WTC11 (cell line): ENCODE measurements at regions not wholly inside any gene's neighbourhood (a gene's known extent, or its start where the extent isn't known, plus 50 kb on each side); places are given as distances from the start of the nearest gene placed in this dataset.

Experiments used
- ATF2 ChIP-seq: sonication (generic); formaldehyde crosslinking; IDR thresholded peaks from 2 replicates; pipeline ENCODE4 v1.8.1; 2022; ENCODE audit warnings: low read depth, missing genetic modification reagents, borderline replicate concordance
- JAZF1 ChIP-seq: fragments of 250-450 bp; sonication (Bioruptor Pico); IDR thresholded peaks from 2 replicates; pipeline ENCODE4 v1.9.0; 2021; ENCODE audit warnings: moderate library complexity, mild to moderate bottlenecking, inconsistent platforms
- TEAD4 ChIP-seq: sonication (generic); formaldehyde crosslinking; IDR thresholded peaks from 2 replicates; pipeline ENCODE4 v1.8.0; 2022; ENCODE audit warnings: mild to moderate bottlenecking, missing genetic modification reagents
- ZNF512 ChIP-seq: sonication (generic); formaldehyde crosslinking; IDR thresholded peaks from 2 replicates; pipeline ENCODE4 v1.8.1; 2022; ENCODE audit warnings: missing genetic modification reagents, borderline replicate concordance
- TF ChIP-seq, protein P1 (sequence below): fragments of 200-600 bp; IDR thresholded peaks from 2 replicates; pipeline ENCODE4 v1.8.0; 2022; ENCODE audit warnings: antibody characterized with exemption
- TF ChIP-seq, protein P2 (sequence below): sonication (generic); formaldehyde crosslinking; IDR thresholded peaks from 2 replicates; pipeline ENCODE4 v1.8.0; 2022; ENCODE audit warnings: mild to moderate bottlenecking, missing genetic modification reagents

DNA sequence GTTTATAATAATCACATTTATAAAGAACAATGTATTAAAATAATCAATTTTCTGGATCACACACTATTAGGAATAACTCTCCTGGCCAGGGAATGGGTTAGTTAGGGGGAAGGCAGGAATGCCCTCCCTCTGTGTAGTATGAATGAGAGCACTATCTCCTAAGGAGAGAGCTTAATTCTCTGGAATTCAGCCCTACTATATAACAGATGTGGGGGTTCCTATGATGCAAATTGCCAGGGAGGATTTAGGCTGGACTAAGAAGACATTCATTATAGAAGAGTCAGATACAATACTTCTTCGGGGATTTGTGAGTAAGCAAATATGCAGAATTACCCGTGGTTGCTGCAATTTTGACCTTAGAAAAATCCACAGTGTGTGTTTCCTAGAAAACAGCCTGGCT is 250.1 kb upstream of the VRK2 start:
- TF ChIP-seq, protein P1, sequence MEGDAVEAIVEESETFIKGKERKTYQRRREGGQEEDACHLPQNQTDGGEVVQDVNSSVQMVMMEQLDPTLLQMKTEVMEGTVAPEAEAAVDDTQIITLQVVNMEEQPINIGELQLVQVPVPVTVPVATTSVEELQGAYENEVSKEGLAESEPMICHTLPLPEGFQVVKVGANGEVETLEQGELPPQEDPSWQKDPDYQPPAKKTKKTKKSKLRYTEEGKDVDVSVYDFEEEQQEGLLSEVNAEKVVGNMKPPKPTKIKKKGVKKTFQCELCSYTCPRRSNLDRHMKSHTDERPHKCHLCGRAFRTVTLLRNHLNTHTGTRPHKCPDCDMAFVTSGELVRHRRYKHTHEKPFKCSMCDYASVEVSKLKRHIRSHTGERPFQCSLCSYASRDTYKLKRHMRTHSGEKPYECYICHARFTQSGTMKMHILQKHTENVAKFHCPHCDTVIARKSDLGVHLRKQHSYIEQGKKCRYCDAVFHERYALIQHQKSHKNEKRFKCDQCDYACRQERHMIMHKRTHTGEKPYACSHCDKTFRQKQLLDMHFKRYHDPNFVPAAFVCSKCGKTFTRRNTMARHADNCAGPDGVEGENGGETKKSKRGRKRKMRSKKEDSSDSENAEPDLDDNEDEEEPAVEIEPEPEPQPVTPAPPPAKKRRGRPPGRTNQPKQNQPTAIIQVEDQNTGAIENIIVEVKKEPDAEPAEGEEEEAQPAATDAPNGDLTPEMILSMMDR = no peak
- no peak for TF ChIP-seq ATF2 (CRISPR knock-in tag)
- TF ChIP-seq, protein P2, sequence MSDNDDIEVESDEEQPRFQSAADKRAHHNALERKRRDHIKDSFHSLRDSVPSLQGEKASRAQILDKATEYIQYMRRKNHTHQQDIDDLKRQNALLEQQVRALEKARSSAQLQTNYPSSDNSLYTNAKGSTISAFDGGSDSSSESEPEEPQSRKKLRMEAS (CRISPR knock-in tag) = no peak
- TF ChIP-seq ZNF512 = no peak
- TF ChIP-seq JAZF1 (CRISPR knock-in tag) = no peak
- TF ChIP-seq TEAD4 (CRISPR knock-in tag) = no peak
